GM10266 (cell line): ENCODE measurements at regions not wholly inside any gene's neighbourhood (a gene's known extent, or its start where the extent isn't known, plus 50 kb on each side); places are given as distances from the start of the nearest gene placed in this dataset.

Experiments used
- DNase-seq: peaks from one replicate; pipeline ENCODE4 v3.0.0; 2012; ENCODE audit errors: extremely low spot score
- TF ChIP-seq, protein P1 (sequence below): IDR thresholded peaks from 2 replicates; pipeline ENCODE4 v1.5.1; 2012; ENCODE audit warnings: mild to moderate bottlenecking, low read depth; ENCODE audit not compliant: control insufficient read depth, insufficient read depth; ENCODE audit errors: missing control alignments

- no peak for DNase-seq
- TF ChIP-seq, protein P1, sequence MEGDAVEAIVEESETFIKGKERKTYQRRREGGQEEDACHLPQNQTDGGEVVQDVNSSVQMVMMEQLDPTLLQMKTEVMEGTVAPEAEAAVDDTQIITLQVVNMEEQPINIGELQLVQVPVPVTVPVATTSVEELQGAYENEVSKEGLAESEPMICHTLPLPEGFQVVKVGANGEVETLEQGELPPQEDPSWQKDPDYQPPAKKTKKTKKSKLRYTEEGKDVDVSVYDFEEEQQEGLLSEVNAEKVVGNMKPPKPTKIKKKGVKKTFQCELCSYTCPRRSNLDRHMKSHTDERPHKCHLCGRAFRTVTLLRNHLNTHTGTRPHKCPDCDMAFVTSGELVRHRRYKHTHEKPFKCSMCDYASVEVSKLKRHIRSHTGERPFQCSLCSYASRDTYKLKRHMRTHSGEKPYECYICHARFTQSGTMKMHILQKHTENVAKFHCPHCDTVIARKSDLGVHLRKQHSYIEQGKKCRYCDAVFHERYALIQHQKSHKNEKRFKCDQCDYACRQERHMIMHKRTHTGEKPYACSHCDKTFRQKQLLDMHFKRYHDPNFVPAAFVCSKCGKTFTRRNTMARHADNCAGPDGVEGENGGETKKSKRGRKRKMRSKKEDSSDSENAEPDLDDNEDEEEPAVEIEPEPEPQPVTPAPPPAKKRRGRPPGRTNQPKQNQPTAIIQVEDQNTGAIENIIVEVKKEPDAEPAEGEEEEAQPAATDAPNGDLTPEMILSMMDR, result no peak
These were observed 1554.9 kb upstream of the CADM2 start for GRCh38 chr3:83403927-83404326.

GRCh38 chr3:83426300-83426699 is 1532.5 kb upstream of the CADM2 start:
- no peak for DNase-seq
- TF ChIP-seq, protein P1, result no peak

DNA sequence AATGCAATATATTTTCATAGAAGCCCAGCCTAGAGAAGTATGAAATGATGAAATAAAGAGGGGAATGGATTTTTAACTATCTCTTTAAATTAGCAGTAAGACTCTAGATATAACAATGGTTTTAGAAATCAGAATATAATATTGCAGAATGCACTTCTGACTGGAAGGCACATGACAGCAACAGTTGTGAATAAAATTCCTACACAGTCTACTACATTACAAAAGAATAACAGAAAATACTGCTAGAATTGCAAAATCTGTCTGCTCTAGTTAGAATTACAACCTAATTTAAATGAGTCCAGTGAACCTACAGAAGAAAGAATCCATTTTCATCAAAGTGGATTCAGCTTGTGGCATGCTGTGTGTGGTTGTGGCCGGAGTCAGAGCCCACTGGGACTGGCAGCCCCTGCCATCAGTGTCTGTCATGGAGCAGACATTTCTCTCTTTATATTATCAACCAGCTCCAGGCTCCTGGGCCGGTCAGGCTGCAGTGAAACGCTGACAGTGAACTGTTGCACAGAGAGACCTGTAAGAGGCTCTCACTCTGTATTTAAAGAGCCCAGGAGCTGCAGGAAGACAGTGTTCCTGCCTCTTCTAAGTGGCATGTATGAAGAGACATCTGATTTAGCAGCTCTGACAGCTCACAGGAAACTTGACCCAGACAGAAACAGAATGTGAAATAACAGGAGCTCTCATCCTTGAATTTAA is 1523.8 kb upstream of the CADM2 start:
- TF ChIP-seq, protein P1, result no peak
- no peak for DNase-seq

GRCh38 chr3:83438188-83438587 is 1520.6 kb upstream of the CADM2 start:
- no peak for DNase-seq
- TF ChIP-seq, protein P1, result no peak

GRCh38 chr3:83453056-83453455 is 1505.7 kb upstream of the CADM2 start:
- TF ChIP-seq, protein P1, result no peak
- DNase-seq, result no peak

GRCh38 chr3:83454353-83454752 is 1504.4 kb upstream of the CADM2 start:
- no peak for DNase-seq
- TF ChIP-seq, protein P1, result no peak

GRCh38 chr3:83457551-83457950 is 1501.2 kb upstream of the CADM2 start:
- TF ChIP-seq, protein P1, result no peak
- no peak for DNase-seq
